Fibroblast of lung (primary cell): ENCODE measurements at regions not wholly inside any gene's neighbourhood (a gene's known extent, or its start where the extent isn't known, plus 50 kb on each side); places are given as distances from the start of the nearest gene placed in this dataset.

Experiments
- DNase-seq, 2 donors: peaks; one replicate each; pipeline versions ENCODE4 v3.0.0 to v3.0.0-alpha.2; 2010; ENCODE audit warnings: low read depth in 2 of 2
- H2AFZ ChIP-seq: 2 replicates; pipeline ENCODE4 v1.5.1; 2012; ENCODE audit warnings: low read length, control low read depth, inconsistent platforms
- H3K27ac ChIP-seq: 2 replicates; pipeline ENCODE4 v1.5.1; 2011; ENCODE audit warnings: low read length, control low read depth; ENCODE audit not compliant: insufficient read depth
- H3K27me3 ChIP-seq: 2 replicates; pipeline ENCODE4 v1.5.1; 2011; ENCODE audit warnings: mild to moderate bottlenecking, low read length; ENCODE audit not compliant: control insufficient read depth, insufficient read depth
- H3K36me3 ChIP-seq: 2 replicates; pipeline ENCODE4 v1.5.1; 2011; ENCODE audit warnings: low read length; ENCODE audit not compliant: control insufficient read depth, insufficient read depth
- H3K4me1 ChIP-seq: 2 replicates; pipeline ENCODE4 v1.5.1; 2011; ENCODE audit warnings: low read length; ENCODE audit not compliant: control insufficient read depth, insufficient read depth; ENCODE audit errors: extremely low read depth
- H3K4me2 ChIP-seq: 2 replicates; pipeline ENCODE4 v1.5.1; 2011; ENCODE audit warnings: low read length, control low read depth; ENCODE audit not compliant: insufficient read depth; ENCODE audit errors: extremely low read depth
- H3K4me3 ChIP-seq, 4 experiments: fragments of 200-600 bp in 1 of 4; sonication (generic) in 1 of 4; replicated peaks in 1 of 4; 2 replicates each; pipeline ENCODE4 v1.5.1; 2011 to 2016; ENCODE audit warnings: low read length in 4 of 4, low read depth in 3 of 4, mild to moderate bottlenecking in 3 of 4, control low read depth in 2 of 4, inconsistent platforms in 1 of 4, mixed read lengths in 1 of 4; ENCODE audit not compliant: insufficient read depth in 1 of 4; ENCODE audit errors: control extremely low read depth in 1 of 4
- H3K79me2 ChIP-seq: 2 replicates; pipeline ENCODE4 v1.5.1; 2012; ENCODE audit warnings: mild to moderate bottlenecking, low read length, inconsistent platforms; ENCODE audit not compliant: control insufficient read depth, insufficient read depth
- H3K9ac ChIP-seq: 2 replicates; pipeline ENCODE4 v1.5.1; 2011; ENCODE audit warnings: mild to moderate bottlenecking, low read length, control low read depth; ENCODE audit not compliant: insufficient read depth
- H3K9me3 ChIP-seq: 2 replicates; pipeline ENCODE4 v1.5.1; 2012; ENCODE audit warnings: low read depth, low read length; ENCODE audit not compliant: control insufficient read depth, insufficient read depth
- H4K20me1 ChIP-seq: 2 replicates; pipeline ENCODE4 v1.5.1; 2011; ENCODE audit warnings: low read length; ENCODE audit not compliant: control insufficient read depth, insufficient read depth; ENCODE audit errors: extremely low read depth
- EZH2 ChIP-seq: IDR thresholded peaks from 2 replicates; pipeline ENCODE4 v1.5.1; 2012; ENCODE audit warnings: low read length, control low read depth, mild to moderate bottlenecking; ENCODE audit errors: missing control alignments
- TF ChIP-seq, protein P1 (sequence below), 2 donors: IDR thresholded peaks in 1 of 2; conservative IDR thresholded peaks in 1 of 2; 1 replicate in 1 of 2; 2 replicates in 1 of 2; pipeline ENCODE4 v1.5.1; 2011 to 2012; ENCODE audit warnings: low read length in 2 of 2, control low read depth in 1 of 2, inconsistent platforms in 1 of 2, low read depth in 1 of 2, mild to moderate bottlenecking in 1 of 2

DNA sequence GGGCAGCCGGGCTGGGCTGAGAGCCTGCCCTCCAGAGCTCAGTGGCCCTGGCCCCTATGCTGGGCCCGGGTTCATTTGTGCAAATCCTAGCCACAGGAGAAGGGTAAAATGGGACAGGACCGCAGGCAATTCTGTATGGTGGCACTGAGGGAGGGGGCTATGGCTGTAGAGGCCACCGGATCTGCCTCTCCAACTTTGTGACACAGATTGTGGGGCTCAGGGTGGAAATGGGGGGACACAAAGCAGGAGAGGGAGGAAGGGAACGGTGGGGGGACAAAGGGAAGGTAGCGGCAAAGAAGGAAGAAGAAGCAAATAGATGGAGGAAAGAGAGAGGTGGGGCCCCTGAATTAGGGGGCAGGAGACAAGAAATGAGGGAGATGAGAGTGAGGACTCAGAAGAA, 201.1 kb downstream of the SMAD2 start:
- no peaks in the 10 kb centered on the region for H3K4me1 ChIP-seq
- no peak overlapping the region for H2AFZ ChIP-seq
- no peak overlapping the region for H3K4me2 ChIP-seq
- H3K4me3 ChIP-seq = no peak overlapping the region
- no peak overlapping the region for H3K27ac ChIP-seq
- H3K79me2 ChIP-seq = no peaks in the 10 kb centered on the region
- no peaks in the 10 kb centered on the region for H3K27me3 ChIP-seq
- no peak overlapping the region for H3K9ac ChIP-seq
- H3K9me3 ChIP-seq = no peaks in the 10 kb centered on the region
- DNase-seq = no peak
- H3K36me3 ChIP-seq = no peaks in the 10 kb centered on the region
- H4K20me1 ChIP-seq = no peaks in the 10 kb centered on the region
- no peak for TF ChIP-seq EZH2
- TF ChIP-seq, protein P1, sequence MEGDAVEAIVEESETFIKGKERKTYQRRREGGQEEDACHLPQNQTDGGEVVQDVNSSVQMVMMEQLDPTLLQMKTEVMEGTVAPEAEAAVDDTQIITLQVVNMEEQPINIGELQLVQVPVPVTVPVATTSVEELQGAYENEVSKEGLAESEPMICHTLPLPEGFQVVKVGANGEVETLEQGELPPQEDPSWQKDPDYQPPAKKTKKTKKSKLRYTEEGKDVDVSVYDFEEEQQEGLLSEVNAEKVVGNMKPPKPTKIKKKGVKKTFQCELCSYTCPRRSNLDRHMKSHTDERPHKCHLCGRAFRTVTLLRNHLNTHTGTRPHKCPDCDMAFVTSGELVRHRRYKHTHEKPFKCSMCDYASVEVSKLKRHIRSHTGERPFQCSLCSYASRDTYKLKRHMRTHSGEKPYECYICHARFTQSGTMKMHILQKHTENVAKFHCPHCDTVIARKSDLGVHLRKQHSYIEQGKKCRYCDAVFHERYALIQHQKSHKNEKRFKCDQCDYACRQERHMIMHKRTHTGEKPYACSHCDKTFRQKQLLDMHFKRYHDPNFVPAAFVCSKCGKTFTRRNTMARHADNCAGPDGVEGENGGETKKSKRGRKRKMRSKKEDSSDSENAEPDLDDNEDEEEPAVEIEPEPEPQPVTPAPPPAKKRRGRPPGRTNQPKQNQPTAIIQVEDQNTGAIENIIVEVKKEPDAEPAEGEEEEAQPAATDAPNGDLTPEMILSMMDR (conservative IDR thresholded peaks at IDR 0.05 in 1 of 2, IDR thresholded peaks at IDR 0.05 in 1 of 2; ENCODE audit: low read depth in 1 of 2, low read length in 2 of 2) = no peak

DNA sequence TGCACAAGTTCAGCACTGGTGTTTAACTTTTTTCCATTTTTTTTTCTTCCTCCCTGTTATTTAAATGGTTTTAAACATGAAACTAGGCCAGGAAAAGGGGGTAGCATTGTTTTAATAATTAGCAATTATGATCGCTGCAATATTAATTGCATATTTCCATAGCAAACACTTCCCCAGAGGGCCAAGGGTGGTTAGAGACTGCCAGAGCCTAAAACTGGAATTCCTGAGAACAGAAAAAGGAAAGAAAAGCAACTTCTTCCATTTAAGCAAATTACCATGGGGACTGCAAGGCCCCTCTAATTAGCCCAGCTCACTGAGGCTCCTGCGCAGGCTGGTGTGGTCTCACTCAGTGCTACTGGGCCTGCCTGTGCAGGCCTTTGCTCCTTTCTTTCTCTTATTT, 201.5 kb downstream of the SMAD2 start:
- Histone ChIP-seq H3K36me3 (no peaks in the 10 kb centered on the region), H3K27ac (no peak overlapping the region), H3K79me2 (no peaks in the 10 kb centered on the region), H2AFZ (no peak overlapping the region), H3K4me2 (no peak overlapping the region), H3K9ac (no peak overlapping the region), H3K4me1 (no peaks in the 10 kb centered on the region), H3K9me3 (no peaks in the 10 kb centered on the region), H3K27me3 (no peaks in the 10 kb centered on the region), H3K4me3 (no peak overlapping the region), H4K20me1 (no peaks in the 10 kb centered on the region)
- TF ChIP-seq, protein P1 (conservative IDR thresholded peaks at IDR 0.05 in 1 of 2, IDR thresholded peaks at IDR 0.05 in 1 of 2; ENCODE audit: low read depth in 1 of 2, low read length in 2 of 2) = no peak
- no peak for TF ChIP-seq EZH2
- no peak for DNase-seq

GRCh38 chr18:47727409-47727808, 203.1 kb downstream of the SMAD2 start:
- Histone ChIP-seq H3K4me3 (no peak overlapping the region), H3K9ac (no peak overlapping the region), H3K4me1 (no peaks in the 10 kb centered on the region), H3K4me2 (no peak overlapping the region), H3K27me3 (no peaks in the 10 kb centered on the region), H2AFZ (no peak overlapping the region), H3K27ac (no peak overlapping the region), H3K36me3 (no peaks in the 10 kb centered on the region), H3K9me3 (no peaks in the 10 kb centered on the region), H4K20me1 (no peaks in the 10 kb centered on the region), H3K79me2 (no peaks in the 10 kb centered on the region)
- TF ChIP-seq, protein P1 (conservative IDR thresholded peaks at IDR 0.05 in 1 of 2, IDR thresholded peaks at IDR 0.05 in 1 of 2; ENCODE audit: low read depth in 1 of 2, low read length in 2 of 2) = no peak
- TF ChIP-seq EZH2 = no peak
- no peak for DNase-seq
